IPS-NIHi7 (cell line): ENCODE measurements at regions not wholly inside any gene's neighbourhood (a gene's known extent, or its start where the extent isn't known, plus 50 kb on each side); places are given as distances from the start of the nearest gene placed in this dataset.

Experiments used
- DNase-seq: peaks from one replicate; pipeline ENCODE4 v3.0.0; 2012; ENCODE audit warnings: mixed read lengths; ENCODE audit errors: extremely low spot score

DNA sequence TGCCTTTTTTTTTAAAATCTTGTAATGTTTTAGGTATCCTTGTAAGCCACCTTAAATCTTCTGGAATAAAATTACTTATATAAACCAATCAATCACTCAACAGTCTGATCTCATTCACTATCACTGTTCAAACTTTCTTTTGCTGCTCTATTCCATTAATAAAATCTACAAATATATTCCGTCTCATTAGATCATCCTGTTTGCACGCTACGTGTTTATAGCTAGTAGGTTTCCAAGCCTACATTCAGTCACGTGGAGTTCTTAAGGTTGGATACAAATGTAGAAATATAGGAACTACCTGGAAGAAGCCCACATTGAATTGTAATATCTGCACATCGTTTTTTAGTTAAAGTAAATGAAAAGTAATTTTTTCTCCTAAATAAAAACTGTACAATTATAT lies 274.8 kb upstream of the CNTN4 start:
- DNase-seq, result no peak

DNA sequence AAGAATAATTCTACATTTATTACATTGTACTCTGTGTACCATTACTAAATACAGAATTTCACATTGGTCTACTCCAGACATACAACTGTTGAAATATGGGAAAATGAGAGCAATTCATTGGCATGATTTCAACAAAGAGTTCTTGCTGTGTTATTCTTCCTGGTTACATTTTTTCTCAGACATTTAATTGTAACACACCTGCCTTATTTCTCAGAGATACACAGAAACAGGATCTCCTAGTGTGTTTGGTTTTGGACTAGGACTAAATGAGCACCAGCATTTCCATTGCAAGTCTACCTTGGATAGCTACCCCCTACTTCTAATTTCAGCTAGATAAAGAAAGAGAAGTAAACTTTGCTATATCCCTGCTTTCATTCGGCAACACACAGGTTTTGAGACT lies 274.3 kb upstream of the CNTN4 start:
- DNase-seq, result no peak

DNA sequence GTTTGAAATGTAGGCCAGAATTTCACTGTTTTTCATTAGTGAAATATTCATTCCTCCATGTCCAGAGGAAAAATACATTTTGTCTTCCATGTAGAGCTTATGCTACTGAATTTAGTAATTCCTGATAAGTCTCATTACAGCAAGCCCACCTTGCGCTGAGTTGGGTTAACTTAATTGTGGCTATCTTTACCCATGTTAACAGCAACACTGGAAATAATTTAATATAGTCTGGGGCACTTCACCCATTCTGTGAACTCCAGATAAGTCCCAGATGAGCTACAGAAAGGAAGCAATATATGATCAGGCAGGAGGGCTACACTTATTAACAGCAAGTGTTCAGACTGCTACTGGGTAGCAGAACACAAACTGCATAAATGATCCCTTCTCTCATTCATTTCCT lies 270.1 kb upstream of the CNTN4 start:
- no peak for DNase-seq

DNA sequence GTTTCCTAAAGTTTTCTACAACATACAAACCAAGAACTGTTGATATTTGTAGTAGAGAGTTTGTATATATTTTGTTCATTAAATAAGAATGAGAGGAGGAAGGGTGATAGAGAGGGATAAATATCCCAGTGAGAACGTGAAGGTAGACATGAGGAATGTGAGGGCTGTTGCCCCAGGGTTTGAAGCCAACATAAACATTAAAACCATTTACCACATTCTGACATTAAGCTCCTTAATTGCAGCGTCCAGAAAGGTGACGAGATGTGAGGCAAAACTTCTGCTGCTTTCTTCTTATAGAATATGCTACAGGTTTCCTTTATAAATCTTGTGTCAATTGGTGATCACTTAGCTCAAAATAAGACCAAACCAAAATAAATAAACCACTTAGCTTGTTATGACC lies 267.8 kb upstream of the CNTN4 start:
- DNase-seq, result no peak

DNA sequence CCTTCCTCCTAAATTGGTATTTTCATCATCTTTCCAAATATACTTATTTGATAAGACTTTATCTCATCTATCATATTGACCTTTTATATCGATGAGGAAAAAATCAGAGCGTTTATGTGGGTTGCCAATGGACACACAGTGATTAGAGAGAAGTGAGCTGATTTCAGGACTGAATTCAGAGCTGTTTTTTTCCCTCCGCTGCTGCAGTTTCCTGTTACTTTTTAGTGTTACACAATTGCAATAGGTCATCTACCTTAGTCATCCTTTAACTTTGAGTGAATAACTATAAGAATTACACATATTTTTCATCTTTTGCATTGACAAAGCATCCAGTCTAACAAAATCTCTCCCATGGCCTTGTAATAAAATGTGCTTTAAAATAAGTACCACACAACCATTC lies 266.3 kb upstream of the CNTN4 start:
- DNase-seq, result no peak

DNA sequence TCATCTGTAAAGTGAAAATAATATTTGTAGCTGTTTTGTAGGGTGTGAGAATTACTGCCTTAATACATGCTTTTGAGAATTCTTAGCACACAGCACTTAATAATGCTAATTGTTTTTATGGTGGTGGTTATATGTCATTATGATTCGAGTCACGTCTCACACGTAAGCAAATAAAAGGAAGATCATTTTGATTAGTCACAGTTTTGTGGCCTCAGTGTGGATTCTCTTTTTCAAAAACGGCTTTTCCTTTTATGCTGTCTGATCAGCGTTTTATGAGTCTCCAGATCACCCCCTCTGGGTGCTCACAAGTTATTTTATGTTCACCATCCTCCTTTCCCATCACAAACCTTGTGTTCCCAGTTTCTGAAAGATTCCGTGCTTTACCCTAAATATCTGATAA lies 255.6 kb upstream of the CNTN4 start:
- DNase-seq, result no peak

DNA sequence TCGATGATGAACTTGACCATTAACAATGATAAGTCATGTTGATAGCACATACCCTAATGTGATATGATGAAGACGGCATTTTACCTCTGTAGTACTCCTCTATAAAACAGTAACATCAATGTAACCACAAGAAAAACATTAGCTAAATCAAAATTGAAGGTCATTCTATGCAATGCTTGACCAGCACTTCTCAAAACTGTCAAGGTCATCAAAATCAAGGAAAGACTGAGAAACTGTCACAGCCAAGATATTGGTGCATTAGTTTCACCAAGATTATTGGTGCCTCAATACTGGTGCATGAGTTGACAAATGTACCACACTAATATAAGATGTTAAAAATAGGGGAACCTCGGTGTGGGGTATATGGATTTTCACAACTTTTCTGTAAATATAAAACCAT lies 251.1 kb upstream of the CNTN4 start:
- DNase-seq, result no peak

DNA sequence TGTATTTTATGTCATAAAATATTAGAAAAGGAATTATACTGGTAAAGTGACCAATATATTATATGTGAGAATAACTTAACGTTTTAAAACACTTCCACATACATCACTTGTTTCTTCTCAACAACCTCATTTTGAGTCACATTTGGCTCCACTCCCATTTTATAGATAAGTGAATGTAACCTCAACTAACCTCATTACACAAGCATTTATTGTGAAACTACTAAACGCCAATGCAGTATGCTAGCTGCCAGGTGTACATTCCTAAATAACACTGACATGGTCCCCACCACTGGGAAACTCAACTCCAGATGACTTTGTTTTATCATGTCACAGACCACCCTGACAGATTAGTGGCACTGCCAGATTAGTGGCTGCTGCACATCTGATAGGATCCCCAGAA lies 249.7 kb upstream of the CNTN4 start:
- DNase-seq, result no peak

DNA sequence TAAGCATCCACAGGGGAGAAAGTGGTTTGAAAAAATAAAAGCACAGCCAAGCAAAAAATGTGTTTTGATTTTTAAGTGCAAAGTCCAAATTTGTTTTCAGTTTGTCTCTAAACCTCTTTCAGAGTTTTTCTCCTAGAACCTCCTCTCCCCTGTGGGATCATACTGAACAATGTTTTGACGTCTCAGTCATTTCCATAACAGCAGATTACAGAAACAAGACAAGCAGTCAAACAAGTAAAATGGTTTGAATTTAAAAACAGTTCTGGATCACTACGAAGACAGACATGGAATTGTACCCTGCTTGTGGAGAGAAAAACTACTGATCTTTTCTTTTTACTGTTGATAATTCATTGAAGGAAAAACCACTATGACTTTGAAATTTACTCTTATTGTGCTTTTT lies 245.7 kb upstream of the CNTN4 start:
- DNase-seq, result no peak

DNA sequence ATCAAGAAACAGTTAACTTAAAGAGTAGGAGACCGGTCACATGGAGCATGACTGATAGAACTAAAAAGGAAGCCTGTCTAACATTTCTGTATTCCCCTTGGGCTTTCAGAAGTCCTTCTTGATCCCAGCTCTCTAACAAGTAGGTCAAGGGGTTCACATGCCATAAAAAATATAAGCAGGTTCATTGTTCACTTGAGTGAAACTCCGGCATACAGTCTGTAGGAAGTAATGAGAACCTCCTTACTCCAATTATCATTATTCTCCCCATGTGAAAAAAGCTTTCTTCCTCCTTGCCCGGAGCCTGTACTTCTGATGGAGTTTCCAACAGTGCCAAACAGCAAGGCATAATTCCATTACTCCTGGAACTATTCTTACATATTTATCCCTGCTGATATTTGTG lies 242.8 kb upstream of the CNTN4 start:
- no peak for DNase-seq

DNA sequence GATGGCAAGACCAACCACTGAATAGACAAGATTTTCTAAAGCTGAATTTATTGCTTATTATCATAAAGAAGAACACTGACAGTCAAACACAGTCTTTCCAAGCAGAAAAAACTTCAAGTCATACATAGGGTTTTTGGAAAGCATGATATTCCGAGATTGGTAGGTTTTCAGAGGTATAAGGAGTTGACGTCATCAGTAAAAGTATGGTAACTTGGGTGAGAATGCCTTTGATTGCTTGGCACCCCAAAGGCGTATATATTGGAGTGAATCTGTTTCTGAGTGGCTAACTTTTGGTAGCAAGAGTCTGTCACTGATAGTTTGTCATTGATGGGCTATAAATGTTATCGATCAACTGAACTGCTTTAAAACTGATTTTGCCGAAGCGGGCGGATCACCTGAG lies 227.9 kb upstream of the CNTN4 start:
- DNase-seq, result no peak

DNA sequence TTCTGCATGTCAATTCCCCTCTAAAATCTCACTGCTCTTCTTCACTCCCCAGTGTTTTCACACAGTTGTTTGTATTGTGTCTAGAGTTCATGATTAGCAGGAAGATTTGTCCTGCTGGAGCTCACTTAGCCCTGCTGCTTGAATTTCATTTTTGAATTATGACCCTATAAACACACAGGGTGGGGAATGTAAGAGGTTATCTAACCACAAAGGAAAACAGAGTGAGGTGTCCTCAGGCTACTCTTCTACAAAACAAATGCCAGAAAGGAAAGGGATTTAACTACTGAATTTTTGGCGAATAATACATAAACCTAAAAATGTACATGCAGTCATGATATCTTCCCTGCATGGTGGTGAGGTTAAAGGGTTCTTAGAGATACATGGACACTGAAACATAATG lies 215.1 kb upstream of the CNTN4 start:
- no peak for DNase-seq

DNA sequence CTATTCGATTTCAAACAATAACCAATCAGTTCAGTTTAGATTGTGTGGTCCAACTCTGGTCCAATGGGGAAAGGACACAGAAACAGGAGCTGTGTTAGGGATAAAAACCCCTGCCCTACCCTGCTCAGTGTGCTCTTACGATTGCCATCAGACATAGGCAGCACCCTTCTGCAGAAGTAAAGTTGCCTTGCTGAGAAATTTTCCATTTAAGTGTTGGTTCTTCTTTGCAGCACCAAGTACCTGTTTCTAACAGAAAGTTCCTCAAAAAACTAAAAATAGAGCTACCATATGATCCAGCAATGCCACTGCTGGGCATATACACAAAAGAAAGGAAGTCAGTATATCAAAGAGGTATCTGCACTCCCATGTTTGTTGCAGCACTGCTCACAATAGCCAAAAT lies 206.2 kb upstream of the CNTN4 start:
- no peak for DNase-seq

DNA sequence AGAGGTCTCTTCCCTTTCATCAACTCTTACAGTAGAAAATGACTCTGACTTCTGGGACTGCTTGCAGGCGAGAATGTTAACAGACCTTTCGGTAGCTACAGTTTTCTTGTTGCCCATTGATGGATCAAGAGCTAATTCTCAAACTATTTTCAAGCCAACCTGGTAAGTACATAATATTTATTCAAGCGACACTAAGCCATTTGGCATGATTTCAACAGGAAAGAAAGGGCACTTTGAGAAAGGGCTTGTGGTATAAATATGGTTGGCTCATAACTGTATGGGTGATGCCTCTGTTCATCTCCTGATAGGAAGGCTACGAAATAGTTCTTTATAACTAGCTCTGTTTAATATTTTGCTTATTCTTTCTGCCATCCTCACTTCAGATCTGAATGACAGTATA lies 196.2 kb upstream of the CNTN4 start:
- no peak for DNase-seq

DNA sequence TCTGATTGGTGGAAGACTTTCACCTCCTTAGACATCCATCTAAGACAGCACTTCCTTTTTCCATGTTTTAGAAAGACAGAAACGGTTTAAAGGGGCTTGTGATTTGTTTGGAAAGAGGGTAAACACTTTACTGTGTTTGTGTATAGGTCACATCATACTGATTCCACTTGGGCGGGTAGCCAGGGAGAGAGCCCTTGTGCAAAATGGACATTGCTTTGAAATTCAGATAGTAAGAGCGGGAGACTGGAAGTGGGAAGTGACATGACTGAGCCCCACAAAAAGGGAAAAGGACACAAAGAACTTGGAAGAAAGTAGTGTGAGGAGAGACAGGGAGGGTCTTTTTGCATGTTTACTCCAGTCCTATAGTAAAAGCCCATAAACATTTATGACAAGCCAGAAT lies 195.6 kb upstream of the CNTN4 start:
- DNase-seq, result no peak

DNA sequence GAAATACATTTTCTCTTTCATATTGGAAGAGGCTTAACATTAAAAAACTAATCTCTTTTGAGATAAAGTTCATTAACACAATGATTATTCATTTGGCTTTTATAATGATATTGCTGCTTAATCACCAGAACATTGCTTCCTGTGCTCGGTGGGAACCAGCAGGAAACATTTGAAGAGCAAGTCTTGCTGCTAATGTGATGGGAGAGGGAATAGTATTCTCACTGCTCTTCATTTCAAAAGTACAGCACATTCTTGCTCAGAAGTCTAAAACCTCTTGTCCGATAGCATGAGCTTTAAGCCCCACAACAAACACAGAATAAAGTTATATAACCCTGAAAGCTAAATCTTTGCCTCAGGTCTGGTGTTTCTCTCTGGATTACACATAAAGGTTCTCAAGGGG lies 190.8 kb upstream of the CNTN4 start:
- no peak for DNase-seq

DNA sequence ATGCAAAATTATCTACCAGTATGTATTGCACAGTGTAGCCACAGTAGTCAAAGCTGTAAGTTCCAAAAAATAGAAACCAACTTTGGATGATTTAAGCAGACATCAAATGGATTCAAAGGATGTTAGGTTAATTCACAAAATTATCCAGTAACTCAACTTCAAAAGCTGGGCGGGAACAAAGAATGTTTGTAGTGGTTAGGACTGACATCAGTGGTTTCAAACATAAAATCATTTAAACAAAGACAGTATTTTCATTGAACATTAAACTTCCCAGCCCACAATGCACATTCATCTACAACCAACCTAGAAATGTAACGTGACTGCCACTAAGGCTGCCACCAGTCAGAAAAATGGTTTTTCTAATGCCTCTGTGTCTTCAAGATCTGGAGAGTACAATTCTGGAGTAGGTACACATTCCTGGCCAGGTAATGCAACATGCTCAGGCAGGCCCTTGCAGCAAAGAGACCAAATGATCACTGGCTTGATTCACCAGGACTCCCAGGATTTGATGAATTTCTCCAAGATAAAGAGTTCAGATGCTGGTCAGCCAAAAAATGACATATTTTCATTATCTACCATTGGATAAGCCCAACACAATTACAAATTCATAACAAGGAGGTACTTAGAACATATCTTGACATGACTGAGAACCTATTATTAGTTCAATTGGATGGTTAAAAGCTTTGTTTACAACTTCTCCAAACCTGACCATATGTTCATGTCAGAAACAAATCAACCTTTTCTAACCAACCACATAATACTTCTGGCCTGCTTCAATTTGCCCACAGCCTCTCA lies 189.8 kb upstream of the CNTN4 start:
- DNase-seq, result no peak

DNA sequence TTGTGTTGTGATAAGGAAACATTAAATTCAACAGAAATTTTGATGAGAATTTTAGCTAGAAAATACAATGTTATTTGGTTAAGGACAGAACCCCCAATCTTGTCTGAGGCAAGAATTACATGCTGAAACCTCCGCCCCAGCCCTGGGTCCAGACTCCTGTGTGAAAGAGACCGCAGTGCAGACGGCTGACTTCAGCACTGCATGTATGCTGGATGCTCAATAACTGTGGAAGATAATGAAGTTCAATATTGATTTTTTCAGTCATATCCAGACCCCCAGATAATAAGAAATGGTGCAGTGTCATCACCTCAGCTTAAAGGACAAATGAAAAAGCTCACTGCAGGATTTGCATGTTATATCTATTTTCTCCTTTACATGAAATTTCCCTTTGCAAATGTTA lies 188.3 kb upstream of the CNTN4 start:
- no peak for DNase-seq

DNA sequence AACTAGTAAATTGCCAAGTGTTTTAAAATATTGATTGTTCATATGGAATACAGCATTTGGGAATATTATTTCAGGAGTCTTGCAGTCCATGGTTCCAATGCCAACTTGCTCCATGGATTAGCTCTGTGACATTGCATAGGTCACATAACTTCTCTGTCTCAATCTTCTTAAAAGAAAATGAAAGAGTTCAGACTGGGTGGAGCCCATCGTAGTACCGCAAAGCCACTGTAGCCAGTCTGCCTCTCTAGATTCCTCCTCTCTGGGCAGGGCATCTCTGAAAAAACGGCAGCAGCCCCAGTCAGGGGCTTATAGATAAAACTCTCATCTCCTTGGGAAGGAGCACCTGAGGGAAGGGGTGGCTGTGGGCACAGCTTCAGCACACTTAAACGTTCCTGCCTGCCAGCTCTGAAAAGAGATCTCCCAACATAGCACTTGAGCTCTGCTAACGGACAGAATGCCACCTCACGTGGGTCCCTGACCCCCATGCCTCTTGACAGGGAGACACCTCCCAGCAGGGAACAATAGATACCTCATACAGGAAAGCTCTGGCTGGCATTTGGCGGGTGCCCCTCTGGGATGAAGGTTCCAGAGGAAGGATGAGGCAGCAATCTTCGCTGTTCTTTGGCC lies 168.8 kb upstream of the CNTN4 start:
- DNase-seq, result no peak

DNA sequence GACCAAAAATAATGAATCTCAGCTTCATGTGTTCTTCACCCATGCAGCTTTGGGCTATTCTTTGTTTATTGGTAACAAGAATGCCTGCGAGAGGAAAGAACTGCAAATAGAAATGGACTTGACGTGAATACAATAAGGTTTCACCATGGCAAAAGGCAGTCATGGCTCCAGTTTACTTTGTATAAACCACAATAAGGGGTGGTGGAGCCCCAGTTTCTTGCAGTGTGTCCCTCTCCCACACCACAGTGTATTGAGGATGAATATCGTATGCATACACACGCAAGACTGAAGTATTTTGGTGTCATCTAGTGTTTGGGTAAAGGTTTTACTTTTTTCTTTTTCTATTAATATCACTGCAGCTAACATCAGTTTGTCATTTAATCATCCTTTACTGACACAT lies 159.7 kb upstream of the CNTN4 start:
- DNase-seq, result no peak

DNA sequence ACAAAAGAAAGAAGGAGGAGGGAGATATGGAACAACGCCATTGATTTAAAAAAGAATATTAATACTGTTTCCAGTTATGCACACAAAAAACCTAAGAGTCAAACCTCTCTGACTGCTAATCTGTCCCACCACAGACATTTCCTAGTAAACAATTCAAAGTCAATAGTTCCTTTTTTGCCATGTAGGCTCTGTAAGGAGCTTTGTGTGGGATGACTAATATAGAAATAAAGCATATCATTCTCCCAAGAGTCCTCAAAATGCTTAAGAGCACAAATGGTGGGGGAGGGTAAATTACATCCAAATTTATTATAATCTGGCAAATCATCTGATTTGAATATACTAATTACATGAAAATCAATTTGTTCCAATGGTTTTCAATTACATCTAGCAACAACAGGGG lies 155.9 kb upstream of the CNTN4 start:
- no peak for DNase-seq

DNA sequence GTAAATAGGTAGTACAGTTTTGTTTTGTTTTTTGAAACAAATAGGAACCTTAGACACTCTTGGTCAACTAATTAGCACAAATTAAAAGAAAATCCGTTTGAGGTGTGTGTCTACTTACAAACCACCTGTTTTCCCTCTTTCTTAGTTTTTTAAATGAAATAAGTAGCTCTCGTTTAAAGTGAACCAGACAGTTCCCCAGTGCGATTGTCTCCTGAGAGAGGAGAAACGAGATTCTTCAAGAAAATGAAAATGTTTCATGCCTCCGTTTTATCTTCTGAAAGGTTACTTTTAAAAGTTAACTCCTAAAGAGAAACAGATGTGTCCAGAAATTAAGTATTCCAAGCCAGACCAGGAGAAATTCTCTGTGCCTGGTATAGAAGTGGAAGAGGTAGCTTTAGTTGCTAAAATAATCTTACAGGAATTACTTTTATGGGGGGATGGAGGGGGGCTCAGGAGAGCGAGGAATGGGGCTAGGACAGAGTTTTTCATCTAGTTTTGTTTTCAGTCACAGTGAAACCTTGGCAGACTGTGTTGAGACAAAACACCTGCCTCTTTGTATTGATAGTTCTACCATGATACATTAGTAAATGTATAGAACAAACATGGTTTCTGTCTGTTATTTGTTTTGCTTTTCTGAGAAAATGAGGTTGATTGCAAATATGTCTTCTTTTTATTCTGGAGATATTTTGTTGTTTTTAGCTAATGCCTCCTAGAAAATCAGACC lies 155.1 kb upstream of the CNTN4 start:
- no peak for DNase-seq

DNA sequence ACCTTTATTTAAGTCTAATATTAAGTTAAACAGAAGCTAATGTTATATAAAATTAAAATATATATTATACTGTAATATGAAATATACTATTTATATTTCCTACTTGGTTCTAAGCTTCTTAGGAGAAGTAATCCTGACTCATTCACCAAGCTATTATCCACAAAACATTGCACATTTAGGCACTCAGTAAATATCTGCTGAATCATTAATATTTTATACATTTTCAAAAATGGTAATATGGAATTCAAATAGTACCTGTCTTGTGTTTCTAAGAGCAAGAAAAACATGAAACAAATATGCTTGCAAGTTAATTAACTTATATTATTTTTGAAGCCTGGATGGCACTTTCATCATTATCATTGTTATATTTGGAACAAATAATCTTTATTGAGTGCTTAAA lies 153.0 kb upstream of the CNTN4 start:
- no peak for DNase-seq
